Activated effector memory CD4-positive, alpha-beta T cell treated with anti-CD3 and anti-CD28 coated beads, Interleukin-2, amount 50 U/mL, for 16 hours (primary cell): ENCODE measurements at regions not wholly inside any gene's neighbourhood (a gene's known extent, or its start where the extent isn't known, plus 50 kb on each side); places are given as distances from the start of the nearest gene placed in this dataset.

ENCODE experiments used
- DNase-seq: peaks from one replicate; pipeline ENCODE4 v3.0.0-alpha.2; 2020

DNA sequence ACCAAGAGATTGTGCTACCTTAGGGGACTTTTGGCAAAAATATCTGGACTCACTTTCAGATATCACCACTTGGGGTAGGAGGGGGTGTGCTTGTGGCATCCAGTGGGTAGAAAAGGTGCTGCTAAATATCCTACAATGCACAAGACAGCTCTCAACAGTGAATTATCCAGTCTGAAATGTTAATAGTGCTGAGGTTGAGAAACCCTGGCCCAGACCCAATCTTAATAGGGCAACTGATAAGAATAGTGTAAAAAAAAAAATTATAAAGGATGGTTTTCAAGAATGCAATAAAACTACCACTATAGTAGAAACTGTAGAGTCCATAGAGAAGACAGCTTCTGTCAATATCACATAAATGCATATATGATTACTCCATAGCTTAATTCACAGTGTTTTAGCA is 185.5 kb downstream of the ZNF330 start:
- no peak for DNase-seq

DNA sequence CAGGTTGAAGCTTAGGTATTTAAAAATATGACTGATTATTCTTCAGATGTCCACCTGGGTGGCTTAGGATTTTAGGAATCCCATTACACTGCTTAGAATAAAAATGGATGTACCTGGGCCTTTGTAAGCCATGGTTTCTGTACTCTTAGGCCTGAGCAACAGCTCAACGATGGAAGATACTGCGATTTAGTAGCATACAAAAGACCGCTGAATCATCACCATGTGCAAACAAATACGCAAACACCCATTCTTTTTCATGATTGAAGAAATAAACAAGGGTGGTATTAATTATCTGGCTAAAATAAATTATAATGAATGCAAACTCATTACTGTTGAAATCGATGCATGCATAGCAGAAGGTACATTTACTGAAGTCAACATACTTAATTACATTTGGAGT is 188.9 kb downstream of the ZNF330 start:
- DNase-seq: no peak

DNA sequence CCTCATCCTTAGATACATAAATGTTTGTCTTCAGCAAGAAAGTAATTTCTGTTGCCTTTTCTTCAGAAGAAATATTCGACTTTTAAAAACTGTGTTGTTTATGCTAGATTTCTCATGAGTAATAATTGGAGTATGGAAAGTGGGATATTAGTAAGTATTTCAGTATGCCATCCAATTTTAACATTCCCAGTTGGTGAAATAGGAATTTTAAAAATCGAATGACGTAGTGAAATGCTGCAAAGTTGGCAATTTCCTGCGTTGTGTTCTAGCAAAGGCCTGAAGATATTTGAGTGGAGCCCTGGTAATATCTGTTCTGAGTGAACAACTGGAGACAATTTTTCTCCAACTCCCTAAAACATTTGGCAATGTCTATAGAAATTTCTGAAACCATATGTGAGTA is 190.1 kb downstream of the ZNF330 start:
- DNase-seq: no peak

DNA sequence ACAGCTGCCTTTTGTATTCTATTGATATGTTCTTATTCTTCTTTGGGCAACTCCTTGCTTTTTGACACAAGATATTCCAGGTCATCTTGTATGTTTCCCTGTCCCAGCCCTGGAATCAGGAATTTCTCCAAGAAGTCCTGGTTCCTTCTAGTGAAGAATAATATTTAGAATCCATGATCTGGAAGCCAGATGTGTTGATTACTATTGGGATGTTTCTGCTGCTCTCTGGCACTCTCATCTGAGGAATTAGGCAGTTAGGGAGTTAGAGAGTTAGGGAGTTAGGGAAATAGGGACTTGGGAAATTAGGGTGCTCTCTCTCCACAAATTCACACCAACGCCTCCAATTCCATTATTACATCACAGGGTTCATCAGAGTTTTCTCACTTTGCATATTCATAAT is 191.2 kb downstream of the ZNF330 start:
- no peak for DNase-seq

DNA sequence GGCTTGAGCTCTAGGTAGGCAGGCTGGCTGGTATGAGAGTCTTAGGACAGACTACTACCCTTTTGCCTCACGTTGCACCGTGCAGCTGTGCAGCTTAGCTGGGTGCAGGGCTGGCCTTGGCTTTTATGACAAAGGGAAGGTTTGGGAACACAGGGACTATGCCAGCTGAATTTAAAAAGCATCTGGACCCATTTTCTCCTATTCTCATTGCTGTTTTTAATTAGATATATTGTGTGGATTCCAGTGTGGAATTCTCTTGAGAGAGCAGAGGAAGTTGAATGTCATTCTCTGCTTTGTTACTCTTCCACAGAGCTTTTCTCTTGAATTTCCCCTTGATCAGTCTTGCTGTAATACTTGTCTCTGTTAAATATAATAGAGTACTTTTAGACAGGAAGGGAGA is 192.7 kb downstream of the ZNF330 start:
- DNase-seq: no peak

DNA sequence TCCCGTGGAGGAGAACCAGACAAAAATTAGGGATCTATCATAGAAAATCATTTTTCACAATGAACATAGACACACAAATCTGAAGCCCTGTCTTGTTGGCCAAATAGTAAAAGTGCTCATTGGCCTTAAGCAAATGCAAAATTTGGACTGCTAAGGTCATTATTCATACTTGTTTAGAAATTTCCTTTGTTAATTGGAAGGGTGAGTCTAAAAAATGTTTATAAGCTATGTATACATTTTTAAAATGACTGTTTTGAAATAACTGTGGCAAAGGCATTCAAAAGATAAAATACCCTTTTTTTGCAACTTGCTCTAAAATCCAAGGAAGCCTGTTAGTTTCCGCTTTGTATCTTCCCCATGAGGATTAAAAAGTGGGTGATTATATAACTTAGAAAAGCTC is 195.0 kb downstream of the ZNF330 start:
- DNase-seq: no peak

DNA sequence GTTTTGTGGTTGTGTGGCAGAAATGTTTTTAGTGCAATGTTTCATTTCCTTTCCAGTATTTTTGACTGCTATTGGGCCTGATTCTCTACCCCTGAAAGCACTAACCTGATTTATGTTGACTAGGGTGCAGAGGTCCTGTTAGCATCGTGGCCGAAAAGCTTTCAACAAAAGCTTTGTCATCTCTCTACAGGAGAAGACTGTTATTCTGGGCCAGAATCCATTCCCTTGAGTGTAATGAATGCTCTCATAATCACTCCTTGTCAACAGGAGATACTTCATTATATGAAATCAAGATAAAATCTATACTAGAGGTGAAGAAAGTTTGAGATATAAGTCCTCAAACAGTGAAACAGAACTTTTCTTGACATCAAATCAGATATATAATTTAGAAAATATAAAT is 195.5 kb downstream of the ZNF330 start:
- no peak for DNase-seq

DNA sequence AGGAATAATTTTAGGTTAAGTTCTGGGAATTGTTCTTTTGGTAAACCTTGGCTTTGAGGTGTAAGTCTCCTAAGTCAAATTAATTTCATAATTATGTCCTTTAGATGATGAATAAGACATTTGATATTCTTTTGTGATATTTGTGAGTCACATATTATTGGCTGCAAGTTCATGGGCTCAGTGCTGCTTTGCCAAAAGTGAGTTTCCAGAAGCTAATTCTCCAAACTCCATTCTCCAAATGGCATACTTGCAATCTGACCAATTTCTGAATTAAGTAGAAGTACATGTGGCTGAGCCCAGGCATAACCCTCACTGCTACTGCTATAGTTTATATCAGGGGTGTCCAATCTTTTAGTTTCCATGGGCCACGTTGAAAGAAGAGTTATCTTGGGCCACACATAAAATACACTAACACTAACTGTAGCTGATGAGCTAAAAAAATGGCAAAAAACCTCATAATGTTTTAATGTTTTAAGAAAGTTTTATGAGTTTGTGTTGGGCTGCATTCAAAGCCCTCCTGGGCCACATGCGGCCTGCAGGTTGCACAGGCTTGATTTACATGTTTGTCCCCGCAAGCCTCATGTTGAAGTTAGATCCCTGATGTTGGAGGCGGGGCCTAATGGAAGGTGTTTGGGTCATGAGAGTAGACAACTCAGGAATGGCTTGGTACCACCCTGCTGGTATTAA is 196.1 kb downstream of the ZNF330 start:
- no peak for DNase-seq

DNA sequence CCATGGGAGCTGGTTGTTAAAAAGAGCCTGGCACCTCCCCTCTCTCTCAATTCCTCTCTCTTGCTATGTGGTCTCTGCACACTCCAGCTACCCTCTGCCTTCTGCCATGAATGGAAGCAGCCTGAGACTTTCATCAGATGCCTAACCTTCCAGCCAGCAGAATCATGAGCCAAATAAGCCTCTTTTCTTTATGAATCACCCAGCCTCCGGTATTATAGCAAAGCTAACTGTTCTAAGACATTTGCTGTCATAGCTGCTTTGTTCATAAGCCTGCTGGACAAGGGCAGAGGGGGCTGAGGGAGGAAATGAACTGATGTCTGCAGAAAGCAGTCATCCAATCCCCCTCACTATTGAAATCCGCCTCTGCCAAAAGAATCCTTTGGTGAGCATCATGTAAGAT is 196.7 kb downstream of the ZNF330 start:
- no peak for DNase-seq

DNA sequence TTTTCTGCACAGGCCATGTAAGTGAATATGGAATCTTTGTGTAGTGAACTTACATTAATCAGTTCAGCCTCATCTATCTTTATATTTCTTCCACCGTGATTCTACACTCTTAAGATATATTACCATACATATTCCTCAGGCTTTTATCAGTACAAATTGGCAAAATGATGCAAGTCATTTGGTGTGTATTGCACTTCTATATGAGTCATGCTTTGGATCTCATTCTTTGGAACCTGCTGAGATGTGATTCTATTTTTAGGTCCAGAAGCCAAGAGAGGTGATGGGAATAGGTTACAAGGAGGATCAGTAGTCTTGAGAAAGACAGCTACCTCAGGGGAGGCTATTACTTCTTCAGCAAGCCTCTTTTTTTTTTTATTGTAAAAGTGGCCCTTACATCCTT is 204.4 kb downstream of the ZNF330 start:
- DNase-seq: no peak

DNA sequence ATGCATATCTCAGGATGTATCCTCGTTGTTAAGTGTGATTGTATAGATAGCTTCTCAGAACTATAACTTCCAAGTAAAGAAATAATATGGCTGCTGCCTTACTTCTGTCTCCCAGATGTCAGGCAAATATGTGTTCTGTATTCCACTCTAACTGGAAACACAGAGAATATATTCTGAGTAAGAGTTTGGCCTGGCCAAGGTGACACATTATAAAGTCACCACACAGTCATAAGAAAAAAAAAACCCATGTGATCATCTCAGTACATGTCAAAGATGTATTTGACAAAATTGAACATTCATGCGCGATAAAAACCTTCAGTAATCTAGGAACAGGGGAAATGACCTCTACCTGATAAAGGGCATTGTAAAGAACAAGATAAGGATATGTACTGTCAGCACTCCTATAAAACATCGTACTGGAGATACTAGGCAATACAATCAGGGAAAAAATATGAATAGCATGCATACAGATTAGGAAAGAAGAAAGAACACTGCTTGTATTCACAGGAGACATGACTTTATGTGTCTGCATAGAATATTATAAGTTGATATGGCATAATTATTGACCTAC is 207.1 kb downstream of the ZNF330 start:
- DNase-seq: no peak

DNA sequence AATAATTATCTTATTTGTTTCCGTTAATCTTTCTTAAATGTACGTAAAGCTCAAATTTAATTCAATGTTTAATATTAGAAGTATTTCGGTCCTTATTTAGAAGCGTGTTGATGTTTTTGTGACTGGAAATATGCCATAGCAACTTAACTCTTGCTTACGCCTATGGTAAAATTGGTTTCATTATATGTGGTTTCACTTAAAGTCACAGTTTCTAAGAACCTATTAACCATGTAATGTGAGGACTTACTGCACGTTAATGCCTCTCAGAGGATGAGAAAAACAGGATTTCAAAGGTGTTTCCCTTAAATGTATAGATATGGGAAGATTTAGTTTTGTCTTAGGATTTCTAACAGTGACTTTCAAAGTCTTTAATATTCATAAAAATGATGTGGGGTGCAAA is 206.4 kb upstream of the IL15 start:
- DNase-seq: no peak

DNA sequence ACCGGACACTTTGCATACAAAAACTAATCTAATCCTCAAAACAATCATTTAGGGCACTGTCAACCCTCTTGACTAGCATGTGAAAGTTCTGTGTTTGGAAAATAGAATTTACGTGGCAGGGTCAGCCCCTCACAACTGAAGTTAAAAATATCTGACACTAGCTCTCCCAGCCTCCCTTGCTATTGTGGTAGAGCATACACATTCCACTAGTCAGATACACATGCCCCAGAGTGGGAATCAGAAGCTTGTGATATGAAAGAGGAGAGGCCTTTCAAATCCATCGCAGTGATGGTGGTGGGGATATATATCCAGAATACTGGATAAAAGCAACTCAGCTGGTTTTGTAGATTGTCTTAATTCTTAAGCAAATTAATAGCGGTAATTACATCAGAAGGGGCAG is 205.7 kb upstream of the IL15 start:
- DNase-seq: no peak

DNA sequence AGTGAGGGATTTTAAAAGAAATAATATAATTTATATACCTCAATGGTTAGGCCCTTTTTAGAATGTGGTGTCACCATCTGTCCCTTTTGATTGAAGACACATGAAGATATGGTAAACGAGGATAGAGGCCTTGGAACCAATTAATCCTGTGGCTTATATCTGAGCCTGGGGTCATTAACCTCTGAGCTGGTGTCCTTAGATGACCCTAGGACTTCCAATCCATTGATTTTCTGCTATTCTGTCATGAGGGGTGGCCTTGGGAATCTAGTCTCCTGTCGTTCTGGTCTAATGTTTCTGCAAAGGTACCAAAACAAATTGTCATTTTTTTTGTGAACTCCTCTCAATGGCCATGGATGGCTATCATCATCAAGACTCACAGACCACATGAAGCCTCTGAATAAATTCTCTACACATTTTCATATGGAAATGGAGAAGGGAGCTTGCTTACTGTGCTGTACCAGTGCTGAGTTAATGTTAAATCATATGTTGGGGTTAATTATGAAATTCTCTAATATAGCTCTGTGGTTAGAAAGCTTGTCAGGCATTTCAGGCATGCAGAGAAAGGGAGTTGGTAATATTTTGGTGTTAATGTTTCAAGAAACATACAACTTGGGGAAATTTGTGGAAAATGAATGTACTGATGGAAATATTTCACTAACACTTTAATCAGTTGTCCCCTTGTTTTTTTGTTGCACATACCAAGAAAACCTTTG is 204.2 kb upstream of the IL15 start:
- DNase-seq: no peak

DNA sequence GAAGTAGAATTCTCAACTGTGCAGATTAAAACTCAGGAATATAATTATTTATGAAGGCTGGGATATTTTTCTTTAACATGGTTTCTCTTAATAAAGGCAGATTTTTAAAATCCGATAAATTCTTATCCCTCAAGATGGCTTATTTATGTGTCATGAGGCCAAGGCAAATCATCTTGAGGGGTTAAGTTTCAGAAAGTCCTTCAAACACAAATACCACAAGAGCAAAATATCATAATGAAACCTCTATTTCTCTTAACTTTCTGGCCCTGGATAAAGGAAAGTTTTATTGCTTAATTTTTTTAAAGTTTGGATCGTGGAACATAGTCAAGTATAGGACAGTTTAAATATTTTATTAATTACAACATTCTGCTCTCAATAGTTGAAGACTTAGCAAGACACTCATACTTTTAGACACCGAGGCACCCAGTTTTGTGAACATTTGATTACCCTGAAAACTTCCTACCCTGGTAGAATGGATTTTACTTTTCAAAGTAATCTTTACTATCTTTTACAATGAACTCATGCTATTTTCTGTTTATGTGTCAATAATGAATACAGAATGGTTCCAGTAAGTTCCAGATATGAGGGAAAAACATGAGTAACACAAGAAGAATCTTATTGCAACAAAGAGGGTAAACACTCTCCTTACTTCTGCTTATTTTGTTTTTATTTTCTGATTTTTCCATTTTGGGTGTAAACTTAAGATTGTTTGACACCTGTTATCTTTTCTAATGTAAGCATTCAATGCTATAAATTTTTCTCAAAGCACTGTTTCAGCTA is 200.7 kb upstream of the IL15 start:
- DNase-seq: no peak

DNA sequence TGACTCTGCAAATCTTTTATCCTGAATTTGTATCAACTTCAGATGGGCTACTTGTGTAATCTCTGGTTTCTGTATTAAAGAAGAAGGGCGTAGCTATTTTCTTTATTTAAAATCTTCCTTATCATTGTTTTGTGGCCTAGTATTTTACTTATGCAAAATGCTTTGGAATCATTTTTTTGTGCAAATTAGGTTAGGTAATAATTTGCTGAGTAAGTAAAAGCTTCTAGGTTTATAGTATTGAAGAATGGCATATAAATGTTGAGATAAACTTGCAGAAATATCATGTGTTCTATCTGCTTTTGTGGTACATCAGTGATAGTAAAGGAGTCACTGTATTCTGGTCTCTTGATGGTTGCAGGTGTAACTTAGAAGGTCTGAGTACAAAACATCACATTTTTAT is 197.2 kb upstream of the IL15 start:
- no peak for DNase-seq

DNA sequence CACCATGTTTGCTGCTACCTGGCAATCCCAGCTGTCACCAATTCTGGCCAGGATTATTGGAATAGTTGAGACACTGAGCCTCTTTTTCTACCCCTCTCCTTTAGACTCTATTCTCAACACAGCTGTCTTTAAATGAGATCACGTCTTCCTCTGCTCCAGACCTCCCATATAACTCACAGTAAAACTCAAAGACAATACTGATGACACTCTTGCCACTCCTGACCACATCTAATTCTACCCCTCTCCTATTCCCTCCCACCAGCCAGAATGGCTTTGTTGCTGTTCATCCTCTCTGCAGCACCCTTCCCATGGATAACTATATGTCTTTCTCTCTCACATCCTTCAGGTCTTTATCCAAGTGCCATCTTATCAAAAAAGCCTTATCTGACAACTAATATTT is 188.6 kb upstream of the IL15 start:
- no peak for DNase-seq

DNA sequence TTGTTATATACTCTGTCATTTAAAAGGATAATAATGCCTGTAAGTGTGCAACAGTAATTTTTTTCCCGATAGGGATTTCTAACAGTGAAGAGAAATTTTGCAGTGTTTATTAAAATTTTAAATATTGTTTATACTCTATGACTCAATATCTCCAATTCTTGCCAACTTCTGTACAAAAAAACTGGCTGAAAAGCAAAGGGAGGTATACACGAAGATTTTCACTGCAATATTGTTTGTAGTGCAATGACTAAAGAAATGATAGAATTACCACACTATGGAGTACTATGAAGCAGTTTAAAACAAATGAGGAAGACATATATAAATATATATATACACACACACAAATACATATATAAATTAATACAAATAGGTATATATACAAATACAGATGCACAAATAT is 187.9 kb upstream of the IL15 start:
- no peak for DNase-seq

DNA sequence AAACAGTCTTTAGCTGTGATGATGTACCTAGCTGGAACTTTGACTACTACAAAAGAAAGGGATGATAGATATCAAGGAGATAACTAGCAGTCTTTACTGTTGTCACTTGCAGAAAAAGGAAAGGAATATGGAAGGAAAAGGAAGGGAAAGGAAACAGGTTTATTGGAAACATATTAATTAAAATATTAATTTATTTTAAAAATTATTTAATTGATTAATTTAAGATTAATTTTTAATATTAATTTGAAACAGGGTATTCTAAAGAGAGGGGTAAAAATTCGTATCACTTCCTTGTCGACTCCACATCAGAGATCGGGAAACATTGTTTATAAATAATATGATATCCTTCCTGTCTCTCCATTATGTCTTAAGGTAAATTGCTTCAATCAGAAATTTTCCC is 186.5 kb upstream of the IL15 start:
- no peak for DNase-seq

DNA sequence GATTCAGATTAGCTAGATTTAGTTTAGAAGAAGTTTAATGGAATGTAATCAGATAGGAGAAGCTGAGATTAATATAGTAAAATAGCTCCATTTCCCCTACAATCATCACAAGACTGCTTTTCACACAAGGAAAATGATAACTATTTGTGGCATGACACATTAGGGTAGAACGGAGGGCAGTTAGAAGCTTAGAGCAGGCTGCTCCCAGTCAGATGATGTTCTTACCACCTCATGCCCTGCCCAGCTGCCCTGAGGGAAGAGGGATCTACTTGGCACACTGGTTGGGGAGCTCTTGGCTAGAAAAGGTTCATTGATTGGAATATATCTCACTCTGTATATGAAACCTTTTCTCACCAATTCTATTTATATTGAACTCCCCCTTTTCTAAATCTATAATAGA is 180.7 kb upstream of the IL15 start:
- no peak for DNase-seq

DNA sequence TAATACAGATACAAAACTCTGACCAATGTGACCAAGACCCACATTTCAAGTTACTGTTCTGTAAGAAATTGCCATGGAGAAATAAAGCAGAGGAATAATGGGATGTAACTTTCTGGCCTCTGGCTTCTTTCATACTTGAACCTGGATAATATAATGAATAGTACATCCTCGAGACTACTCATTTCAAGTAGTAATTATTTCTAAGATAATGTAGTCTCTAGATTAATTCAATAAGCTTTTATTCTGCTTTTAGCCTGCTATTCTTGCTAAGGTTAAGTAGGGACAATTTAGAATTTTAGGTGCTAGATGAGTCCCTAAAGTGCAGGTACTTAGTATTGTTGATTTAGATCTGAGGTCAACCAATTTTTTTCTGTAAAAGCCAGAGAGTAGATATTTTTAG is 178.7 kb upstream of the IL15 start:
- no peak for DNase-seq

DNA sequence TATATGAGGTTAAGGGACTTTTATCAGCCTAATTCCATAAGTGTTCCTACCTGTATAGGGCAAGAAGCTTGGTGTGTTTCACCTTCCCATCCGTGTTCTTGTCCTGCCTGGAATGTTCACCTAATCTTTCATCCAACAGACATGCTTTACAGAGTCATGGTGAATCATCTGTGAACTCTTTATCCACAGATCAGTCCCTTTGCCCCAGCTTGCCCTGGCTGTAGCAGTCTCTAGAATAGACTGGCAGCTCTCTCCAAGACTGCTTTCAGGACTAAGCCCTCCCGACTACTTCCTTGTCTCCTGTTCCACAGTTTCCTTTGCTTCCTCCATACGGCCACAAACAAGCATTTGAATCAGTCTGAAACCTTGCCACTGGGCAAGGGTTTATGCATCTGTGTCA is 177.9 kb upstream of the IL15 start:
- no peak for DNase-seq

DNA sequence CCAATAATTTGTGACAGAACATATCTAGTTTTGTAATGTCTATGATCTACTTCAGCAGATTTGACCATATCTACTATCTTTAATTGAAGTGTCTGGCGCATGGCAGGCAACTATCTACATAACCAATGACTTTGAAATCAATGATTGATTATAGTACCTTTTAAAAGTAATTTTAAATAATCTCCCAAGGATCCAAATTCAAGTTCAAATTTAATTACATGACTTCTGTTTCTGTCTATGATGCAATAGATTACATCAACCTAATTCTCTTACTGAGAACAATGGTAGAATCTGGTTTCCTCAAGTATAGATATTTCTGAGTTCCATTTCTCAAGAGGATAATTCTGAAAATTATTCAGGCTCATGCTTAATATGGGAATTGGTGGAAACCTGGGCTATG is 177.4 kb upstream of the IL15 start:
- DNase-seq: no peak

DNA sequence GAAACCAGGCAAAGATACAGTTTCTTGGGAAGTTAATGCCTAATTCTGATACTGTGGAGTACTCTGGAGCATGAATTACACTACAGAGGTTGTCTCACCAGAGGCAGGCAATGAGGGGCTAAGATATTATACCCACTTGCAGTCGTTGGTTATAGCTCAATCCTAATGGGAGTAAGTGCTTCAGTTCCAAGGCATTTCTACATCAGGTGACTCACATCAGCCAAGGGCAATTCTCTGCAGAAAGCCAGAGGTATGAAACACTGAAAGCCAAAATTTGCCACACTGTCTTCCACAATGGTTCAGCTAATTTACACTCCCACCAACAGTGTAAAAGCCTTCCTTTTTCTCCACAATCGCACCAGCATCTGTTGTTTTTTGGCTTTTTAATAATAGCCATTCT is 174.0 kb upstream of the IL15 start:
- no peak for DNase-seq
